TTC549 (cell line): ENCODE measurements at regions not wholly inside any gene's neighbourhood (a gene's known extent, or its start where the extent isn't known, plus 50 kb on each side); places are given as distances from the start of the nearest gene placed in this dataset.
"Not testable (repeated sequence)": the region's sequence is repeated elsewhere in the genome, so short reads cannot be mapped to it uniquely, and the experiment has no call there.

ENCODE experiments used
- FAIRE-seq: peaks from 2 replicates; lab custom pipeline; 2012; peaks lifted over from hg19 to GRCh38; lab: Jason Lieb, UNC

GRCh38 chrX:896256-896655, 265.7 kb downstream of the SHOX start:
- no peak for FAIRE-seq

DNA sequence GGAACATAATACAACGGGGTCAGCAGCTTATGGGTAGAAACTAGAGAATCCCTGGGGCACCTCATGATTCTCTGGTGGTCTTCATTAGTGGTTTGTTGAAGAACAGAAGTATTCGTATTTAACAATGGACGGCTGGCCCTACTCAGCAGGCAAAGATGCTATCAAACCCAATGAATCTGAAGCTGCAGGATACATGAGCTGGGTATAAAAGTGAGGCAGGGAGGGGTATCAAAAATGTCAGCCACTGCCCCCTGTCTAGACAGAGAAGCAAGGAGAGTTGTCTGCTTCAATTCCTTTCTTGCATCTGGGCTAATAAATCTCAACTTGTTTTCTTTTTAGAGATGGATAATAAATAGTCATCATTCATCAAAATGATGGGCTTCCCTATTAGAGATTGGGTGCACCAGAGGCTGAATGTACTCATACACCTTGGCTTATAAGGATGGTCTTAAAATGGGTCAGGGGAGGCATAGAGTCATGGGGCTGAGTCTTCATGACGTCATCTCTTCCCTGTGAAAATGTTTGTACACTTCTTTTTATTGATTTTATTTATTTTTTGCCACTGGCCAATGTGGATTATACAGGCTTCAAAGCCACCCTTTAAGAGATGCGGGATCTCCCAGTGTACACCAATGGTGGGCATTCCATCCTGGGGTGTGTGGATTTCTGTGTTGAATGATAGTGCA, 259.5 kb downstream of the SHOX start:
- no peak for FAIRE-seq

- FAIRE-seq, result not testable (repeated sequence)
Observed at GRCh38 chrX:887724-888123, 257.1 kb downstream of the SHOX start.

- FAIRE-seq, result no peak
Observed at GRCh38 chrX:883588-883987, 253.0 kb downstream of the SHOX start.

DNA sequence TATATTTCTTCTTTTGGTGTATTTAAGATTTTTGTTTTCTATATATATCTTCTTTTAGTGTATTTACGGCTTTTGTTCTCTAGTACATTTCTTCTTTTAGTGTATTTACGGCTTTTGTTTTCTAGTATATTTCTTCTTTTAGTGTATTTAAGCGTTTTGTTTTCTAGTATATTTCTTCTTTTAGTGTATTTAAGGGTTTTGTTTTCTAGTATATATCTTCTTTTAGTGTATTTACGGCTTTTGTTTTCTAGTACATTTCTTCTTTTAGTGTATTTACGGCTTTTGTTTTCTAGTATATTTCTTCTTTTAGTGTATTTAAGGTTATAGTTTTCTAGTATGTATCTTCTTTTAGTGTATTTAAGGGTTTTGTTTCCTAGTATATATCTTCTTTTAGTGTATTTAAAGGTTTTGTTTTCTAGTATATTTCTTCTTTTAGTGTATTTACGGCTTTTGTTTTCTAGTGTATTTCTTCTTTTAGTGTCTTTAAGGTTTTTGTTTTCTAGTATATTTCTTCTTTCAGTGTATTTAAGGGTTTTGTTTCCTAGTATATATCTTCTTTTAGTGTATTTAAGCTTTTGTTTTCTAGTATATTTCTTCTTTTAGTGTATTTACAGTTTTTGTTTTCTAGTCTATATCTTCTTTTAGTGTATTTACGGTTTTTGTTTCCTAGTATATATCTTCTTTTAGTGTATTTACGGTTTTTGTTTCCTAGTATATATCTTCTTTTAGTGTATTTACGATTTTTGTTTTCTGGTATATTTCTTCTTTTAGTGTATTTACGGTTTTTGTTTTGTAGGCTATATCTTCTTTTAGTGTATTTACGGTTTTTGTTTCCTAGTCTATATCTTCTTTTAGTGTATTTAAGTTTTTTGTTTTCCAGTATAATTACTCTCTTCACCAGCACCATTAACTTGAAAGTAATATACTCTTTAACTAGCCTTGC, 249.4 kb downstream of the SHOX start:
- peak; percentile 99 for FAIRE-seq

GRCh38 chrX:874061-874460, 243.5 kb downstream of the SHOX start:
- no peak for FAIRE-seq

GRCh38 chrX:873016-873415, 242.4 kb downstream of the SHOX start:
- FAIRE-seq, result no peak

DNA sequence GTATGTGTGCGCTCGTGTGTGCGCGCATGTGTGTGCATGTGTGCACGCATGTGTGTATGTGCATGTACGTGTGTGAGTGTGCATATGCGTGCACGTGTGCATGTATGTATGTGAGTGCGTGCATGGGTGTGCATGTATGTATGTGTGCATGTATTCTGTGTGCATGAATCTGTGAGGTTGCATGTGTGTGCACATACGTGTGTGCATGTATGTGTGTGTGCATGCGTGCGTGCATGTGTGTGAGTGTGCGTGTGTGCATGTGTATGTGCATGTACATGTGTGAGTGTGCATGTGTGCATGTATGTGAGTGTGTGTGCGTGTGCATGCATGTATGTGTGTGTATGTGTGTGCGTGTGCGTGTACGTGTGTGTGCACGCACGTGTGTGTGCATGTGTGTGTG, 241.5 kb downstream of the SHOX start:
- FAIRE-seq, result no peak

DNA sequence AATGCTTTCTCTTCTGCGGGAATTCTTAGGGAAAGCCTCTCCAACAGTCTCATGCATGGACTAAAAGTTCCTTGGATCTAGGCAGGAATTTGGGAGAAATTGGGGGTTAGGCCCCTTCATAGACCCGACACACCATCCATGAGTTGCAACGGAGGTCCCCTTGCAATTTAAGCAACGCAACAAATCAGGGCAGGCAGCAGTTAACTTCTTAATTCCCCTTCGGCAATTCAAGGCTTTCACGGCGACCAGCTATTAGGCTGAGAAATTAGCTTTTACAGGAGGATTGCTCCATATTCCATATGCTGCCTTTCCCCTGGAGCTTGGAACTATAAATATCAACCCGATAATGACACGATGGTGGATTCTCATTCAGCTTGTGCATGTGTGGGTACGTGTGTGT, 241.0 kb downstream of the SHOX start:
- no peak for FAIRE-seq

DNA sequence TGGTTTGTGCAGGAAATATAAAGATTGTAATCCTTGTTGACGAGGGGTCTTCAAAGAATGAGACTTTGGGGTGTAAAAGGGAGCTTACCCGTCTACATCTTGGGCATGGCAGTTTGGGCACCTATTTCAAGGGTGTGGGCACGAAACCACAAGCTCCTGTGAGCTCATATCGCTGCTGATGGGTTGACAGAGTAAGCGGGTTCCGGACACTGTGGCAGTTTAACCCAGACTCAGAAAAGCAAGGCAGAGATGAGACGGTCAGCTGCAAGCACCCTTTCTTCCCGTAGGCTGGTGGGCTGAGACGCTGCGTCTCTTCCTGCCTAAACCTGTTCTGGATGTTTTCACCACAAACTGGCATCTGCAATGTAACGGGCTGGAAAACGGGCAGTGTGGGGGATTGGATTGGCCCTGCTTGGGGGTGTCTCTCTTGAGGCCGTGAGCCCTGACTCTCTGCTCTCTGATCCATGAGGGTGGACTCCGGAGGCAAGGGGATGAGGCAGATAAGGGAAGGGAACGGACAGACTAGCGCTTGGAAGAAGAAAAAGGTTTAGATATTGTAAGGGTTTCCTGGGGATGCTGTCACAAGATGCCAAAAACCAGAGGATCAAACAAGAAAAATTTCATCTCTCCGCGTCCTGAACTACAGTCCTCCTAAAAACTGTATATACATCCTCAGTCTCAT, 237.5 kb downstream of the SHOX start:
- no peak for FAIRE-seq

DNA sequence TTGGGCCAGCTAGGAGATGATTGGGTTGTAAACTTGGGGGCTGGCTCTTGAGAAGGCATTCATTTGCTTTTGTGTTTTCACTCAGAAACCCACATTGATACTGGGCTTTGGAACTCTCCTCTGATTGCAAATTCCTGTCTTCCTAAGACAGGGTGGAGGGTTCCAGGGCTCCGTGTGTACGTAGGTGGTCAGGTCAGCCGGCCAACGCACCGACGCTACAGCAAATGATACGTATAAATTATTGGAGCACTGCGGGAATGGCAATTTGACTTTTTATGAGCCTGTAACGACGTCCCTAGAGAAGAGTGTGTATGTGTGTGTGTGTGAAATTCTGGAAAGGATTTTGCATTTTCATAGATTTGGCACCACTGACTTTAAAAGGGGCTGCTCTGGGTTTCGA, 236.9 kb downstream of the SHOX start:
- no peak for FAIRE-seq

- FAIRE-seq, result no peak
Observed at GRCh38 chrX:866441-866990, 235.9 kb downstream of the SHOX start.

GRCh38 chrX:865422-865821, 234.8 kb downstream of the SHOX start:
- no peak for FAIRE-seq

- FAIRE-seq, result no peak
Observed at GRCh38 chrX:861921-862320, 231.3 kb downstream of the SHOX start.

DNA sequence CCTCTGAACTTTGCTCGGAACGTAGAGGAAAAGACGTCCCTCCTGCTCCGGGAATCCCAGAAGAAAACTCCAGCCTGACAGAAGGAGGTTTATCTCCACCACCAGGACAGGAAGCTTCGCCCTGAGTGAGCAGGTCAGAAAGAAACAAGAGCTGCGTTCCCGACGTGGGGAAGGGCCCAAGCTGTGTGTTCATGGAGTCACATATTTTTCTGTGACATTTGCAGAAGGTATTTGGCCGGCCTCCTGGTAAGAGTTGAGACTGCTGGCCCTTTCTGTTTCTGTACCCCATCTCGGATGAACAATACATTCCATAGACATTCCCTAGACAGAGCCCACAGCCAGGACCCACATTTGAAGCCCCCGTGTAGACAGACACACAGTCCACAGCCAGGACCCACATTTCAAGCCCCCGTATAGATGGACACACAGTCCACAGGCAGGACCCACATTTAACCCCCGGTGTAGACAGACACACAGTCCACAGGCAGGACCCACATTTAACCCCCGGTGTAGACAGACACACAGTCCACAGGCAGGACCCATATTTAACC, 230.8 kb downstream of the SHOX start:
- no peak for FAIRE-seq

- FAIRE-seq, result no peak
Observed at GRCh38 chrX:859329-859728, 228.7 kb downstream of the SHOX start.

DNA sequence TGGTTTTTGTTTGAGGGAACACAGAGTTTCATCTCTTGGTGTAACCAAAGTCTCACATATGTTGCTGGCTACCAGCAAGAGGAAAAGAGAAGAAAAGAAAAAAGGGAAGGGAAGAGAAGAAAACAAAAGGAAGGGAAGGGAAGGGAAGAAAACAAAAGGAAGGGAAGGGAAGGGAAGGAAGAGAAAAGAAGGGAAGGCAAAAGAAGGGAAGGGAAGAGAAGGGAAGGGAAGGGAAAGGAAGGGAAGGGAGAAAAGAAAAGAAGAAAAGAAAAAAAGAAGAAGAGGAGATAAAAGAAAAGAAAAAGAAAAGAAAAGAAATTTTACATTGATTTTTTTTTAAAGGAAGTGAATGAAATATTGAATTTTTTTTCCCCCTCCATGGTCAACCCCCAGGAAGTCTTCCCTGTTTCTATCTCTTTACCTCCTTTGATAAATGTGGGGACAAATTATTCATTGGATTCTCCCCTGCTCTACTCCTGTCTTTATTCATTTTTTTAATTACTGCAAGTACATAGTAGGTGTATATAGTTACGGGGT, 228.0 kb downstream of the SHOX start:
- FAIRE-seq, result no peak

- FAIRE-seq, result no peak
Observed at GRCh38 chrX:857376-857775, 226.8 kb downstream of the SHOX start.

- FAIRE-seq, result no peak
Observed at GRCh38 chrX:856566-857290, 226.1 kb downstream of the SHOX start.

GRCh38 chrX:853304-853703, 222.7 kb downstream of the SHOX start:
- FAIRE-seq, result no peak

- no peak for FAIRE-seq
Observed at GRCh38 chrX:850471-850916, 219.9 kb downstream of the SHOX start.
